ENCODE measurements at regions not wholly inside any gene's neighbourhood (a gene's known extent, or its start where the extent isn't known, plus 50 kb on each side); places are given as distances from the start of the nearest gene placed in this dataset.

DNA sequence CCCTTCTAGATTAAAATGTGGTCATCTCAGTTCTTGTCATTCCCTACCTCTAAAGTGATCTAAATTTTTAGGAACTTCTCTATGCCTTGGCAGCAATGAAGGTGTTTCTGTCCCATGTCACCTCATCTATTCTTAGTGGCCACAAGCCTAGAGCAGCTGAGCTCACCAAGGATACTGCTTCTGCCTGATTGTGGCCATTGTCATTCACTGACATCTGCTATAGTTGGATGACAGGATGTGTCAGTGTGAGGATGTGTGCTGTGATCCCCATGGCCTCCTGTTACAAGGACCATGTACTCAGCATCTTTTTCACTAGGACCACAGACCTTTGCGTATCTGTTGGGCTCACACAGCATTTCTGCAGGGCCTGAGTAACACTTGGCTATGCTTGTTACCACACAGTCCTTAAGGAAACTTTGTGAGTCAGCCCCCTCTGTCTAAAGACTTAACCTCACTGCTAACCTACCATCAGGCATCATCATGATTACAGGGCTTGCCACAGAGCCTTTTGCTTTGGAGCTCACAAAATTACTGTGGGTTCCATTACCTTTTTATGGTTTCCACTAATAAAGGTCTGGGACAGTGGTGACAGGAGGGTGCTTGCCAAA is 421.0 kb downstream of the ADAM29 start:
- TF ChIP-seq, protein P1, sequence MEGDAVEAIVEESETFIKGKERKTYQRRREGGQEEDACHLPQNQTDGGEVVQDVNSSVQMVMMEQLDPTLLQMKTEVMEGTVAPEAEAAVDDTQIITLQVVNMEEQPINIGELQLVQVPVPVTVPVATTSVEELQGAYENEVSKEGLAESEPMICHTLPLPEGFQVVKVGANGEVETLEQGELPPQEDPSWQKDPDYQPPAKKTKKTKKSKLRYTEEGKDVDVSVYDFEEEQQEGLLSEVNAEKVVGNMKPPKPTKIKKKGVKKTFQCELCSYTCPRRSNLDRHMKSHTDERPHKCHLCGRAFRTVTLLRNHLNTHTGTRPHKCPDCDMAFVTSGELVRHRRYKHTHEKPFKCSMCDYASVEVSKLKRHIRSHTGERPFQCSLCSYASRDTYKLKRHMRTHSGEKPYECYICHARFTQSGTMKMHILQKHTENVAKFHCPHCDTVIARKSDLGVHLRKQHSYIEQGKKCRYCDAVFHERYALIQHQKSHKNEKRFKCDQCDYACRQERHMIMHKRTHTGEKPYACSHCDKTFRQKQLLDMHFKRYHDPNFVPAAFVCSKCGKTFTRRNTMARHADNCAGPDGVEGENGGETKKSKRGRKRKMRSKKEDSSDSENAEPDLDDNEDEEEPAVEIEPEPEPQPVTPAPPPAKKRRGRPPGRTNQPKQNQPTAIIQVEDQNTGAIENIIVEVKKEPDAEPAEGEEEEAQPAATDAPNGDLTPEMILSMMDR (IDR thresholded peaks at IDR 0.05; ENCODE audit: insufficient read depth, low read depth, low read length): no peak
- TF ChIP-seq EZH2 (IDR thresholded peaks at IDR 0.05; ENCODE audit: insufficient read depth, low read length): no peak
